ENCODE measurements at regions not wholly inside any gene's neighbourhood (a gene's known extent, or its start where the extent isn't known, plus 50 kb on each side); places are given as distances from the start of the nearest gene placed in this dataset.

GRCh38 chr2:126822921-126823320 is 75.8 kb upstream of the TEX51 start:
- no peak for TF ChIP-seq Cebpa-rat (IDR thresholded peaks at IDR 0.05)
- H3K9me3 ChIP-seq = no peaks in the 10 kb centered on the region
- no peak overlapping the region for H3K4me2 ChIP-seq
- H4K20me1 ChIP-seq = no peaks in the 10 kb centered on the region
- H3K4me3 ChIP-seq = no peak overlapping the region
- peaks cover 5% of the 10 kb centered on the region; the same call in 1 of the 2 replicates for H3K4me1 ChIP-seq
- 0 out of 2 replicates have a peak, but pooled peaks cover 3% of the 10 kb centered on the region for H3K27me3 ChIP-seq
- H3K36me3 ChIP-seq = no peaks in the 10 kb centered on the region
- no peak overlapping the region for H3K9ac ChIP-seq
- H3K27ac ChIP-seq = no peak overlapping the region

GRCh38 chr2:126823951-126824350 is 74.7 kb upstream of the TEX51 start:
- no peak for TF ChIP-seq Cebpa-rat (IDR thresholded peaks at IDR 0.05)
- Histone ChIP-seq H4K20me1 (no peaks in the 10 kb centered on the region), H3K9ac (no peak overlapping the region), H3K4me3 (no peak overlapping the region), H3K9me3 (no peaks in the 10 kb centered on the region), H3K27ac (no peak overlapping the region), H3K36me3 (no peaks in the 10 kb centered on the region), H3K27me3 (0 out of 2 replicates have a peak, but pooled peaks cover 3% of the 10 kb centered on the region), H3K4me2 (no peak overlapping the region), H3K4me1 (peaks cover 5% of the 10 kb centered on the region; the same call in 1 of the 2 replicates)

GRCh38 chr2:126824663-126825062 is 74.0 kb upstream of the TEX51 start:
- Histone ChIP-seq H3K9ac (no peak overlapping the region), H3K9me3 (no peaks in the 10 kb centered on the region), H3K27me3 (0 out of 2 replicates have a peak, but pooled peaks cover 3% of the 10 kb centered on the region), H3K27ac (no peak overlapping the region), H3K4me2 (no peak overlapping the region), H3K4me1 (peaks cover 5% of the 10 kb centered on the region; the same call in 1 of the 2 replicates), H3K36me3 (no peaks in the 10 kb centered on the region), H4K20me1 (no peaks in the 10 kb centered on the region), H3K4me3 (no peak overlapping the region)
- no peak for TF ChIP-seq Cebpa-rat (IDR thresholded peaks at IDR 0.05)

GRCh38 chr2:126825316-126825715 is 73.4 kb upstream of the TEX51 start:
- H4K20me1 ChIP-seq = no peaks in the 10 kb centered on the region
- H3K27me3 ChIP-seq = 0 out of 2 replicates have a peak, but pooled peaks cover 3% of the 10 kb centered on the region
- H3K9ac ChIP-seq = no peak overlapping the region
- H3K4me1 ChIP-seq = peaks cover 5% of the 10 kb centered on the region; the same call in 1 of the 2 replicates
- H3K27ac ChIP-seq = no peak overlapping the region
- H3K9me3 ChIP-seq = no peaks in the 10 kb centered on the region
- no peak for TF ChIP-seq Cebpa-rat (IDR thresholded peaks at IDR 0.05)
- no peak overlapping the region for H3K4me3 ChIP-seq
- H3K4me2 ChIP-seq = no peak overlapping the region
- H3K36me3 ChIP-seq = no peaks in the 10 kb centered on the region

GRCh38 chr2:126826491-126826890 is 72.2 kb upstream of the TEX51 start:
- Histone ChIP-seq H3K4me3 (no peak overlapping the region), H3K9ac (no peak overlapping the region), H4K20me1 (no peaks in the 10 kb centered on the region), H3K4me2 (no peak overlapping the region), H3K4me1 (peaks cover 3% of the 10 kb centered on the region; the same call in 1 of the 2 replicates), H3K9me3 (no peaks in the 10 kb centered on the region), H3K27me3 (0 out of 2 replicates have a peak, but pooled peaks cover 3% of the 10 kb centered on the region), H3K27ac (no peak overlapping the region), H3K36me3 (no peaks in the 10 kb centered on the region)
- no peak for TF ChIP-seq Cebpa-rat (IDR thresholded peaks at IDR 0.05)

- 0 out of 2 replicates have a peak, but pooled peaks cover 5% of the 10 kb centered on the region for H3K4me1 ChIP-seq
- H3K27ac ChIP-seq = no peak overlapping the region
- H3K4me3 ChIP-seq = no peak overlapping the region
- no peaks in the 10 kb centered on the region for H3K9me3 ChIP-seq
- H4K20me1 ChIP-seq = no peaks in the 10 kb centered on the region
- H3K36me3 ChIP-seq = no peaks in the 10 kb centered on the region
- no peak for TF ChIP-seq Cebpa-rat (IDR thresholded peaks at IDR 0.05)
- no peak overlapping the region for H3K9ac ChIP-seq
- H3K27me3 ChIP-seq = 0 out of 2 replicates have a peak, but pooled peaks cover 3% of the 10 kb centered on the region
- no peak overlapping the region for H3K4me2 ChIP-seq
Measured at GRCh38 chr2:126827371-126827770, 71.3 kb upstream of the TEX51 start.

- no peak overlapping the region for H3K9ac ChIP-seq
- H4K20me1 ChIP-seq = no peaks in the 10 kb centered on the region
- no peak overlapping the region for H3K4me2 ChIP-seq
- H3K27me3 ChIP-seq = 0 out of 2 replicates have a peak, but pooled peaks cover 3% of the 10 kb centered on the region
- no peaks in the 10 kb centered on the region for H3K36me3 ChIP-seq
- 0 out of 2 replicates have a peak, but pooled peaks cover 5% of the 10 kb centered on the region for H3K4me1 ChIP-seq
- no peak overlapping the region for H3K4me3 ChIP-seq
- no peak for TF ChIP-seq Cebpa-rat (IDR thresholded peaks at IDR 0.05)
- H3K27ac ChIP-seq = no peak overlapping the region
- no peaks in the 10 kb centered on the region for H3K9me3 ChIP-seq
Measured at GRCh38 chr2:126828051-126828450, 70.6 kb upstream of the TEX51 start.

- no peak overlapping the region for H3K9ac ChIP-seq
- no peak for TF ChIP-seq Cebpa-rat (IDR thresholded peaks at IDR 0.05)
- H4K20me1 ChIP-seq = no peaks in the 10 kb centered on the region
- H3K4me2 ChIP-seq = no peak overlapping the region
- H3K4me3 ChIP-seq = no peak overlapping the region
- no peaks in the 10 kb centered on the region for H3K9me3 ChIP-seq
- 0 out of 2 replicates have a peak, but pooled peaks cover 5% of the 10 kb centered on the region for H3K4me1 ChIP-seq
- H3K27ac ChIP-seq = no peak overlapping the region
- H3K36me3 ChIP-seq = no peaks in the 10 kb centered on the region
- 0 out of 2 replicates have a peak, but pooled peaks cover 3% of the 10 kb centered on the region for H3K27me3 ChIP-seq
Measured at GRCh38 chr2:126828491-126828890, 70.2 kb upstream of the TEX51 start.

- 0 out of 2 replicates have a peak, but pooled peaks cover 10% of the 10 kb centered on the region for H3K4me1 ChIP-seq
- H3K9ac ChIP-seq = no peak overlapping the region
- H3K36me3 ChIP-seq = no peaks in the 10 kb centered on the region
- no peak overlapping the region for H3K27ac ChIP-seq
- no peaks in the 10 kb centered on the region for H3K9me3 ChIP-seq
- H3K4me3 ChIP-seq = no peak overlapping the region
- no peaks in the 10 kb centered on the region for H4K20me1 ChIP-seq
- no peak for TF ChIP-seq Cebpa-rat (IDR thresholded peaks at IDR 0.05)
- 0 out of 2 replicates have a peak, but pooled peaks cover 3% of the 10 kb centered on the region for H3K27me3 ChIP-seq
- 0 out of 2 replicates have a peak overlapping the region, but pooled peaks have one; percentile 1 for H3K4me2 ChIP-seq
Measured at GRCh38 chr2:126831234-126832005, 67.3 kb upstream of the TEX51 start.

GRCh38 chr2:126832014-126832413 is 66.7 kb upstream of the TEX51 start:
- no peak overlapping the region for H3K4me3 ChIP-seq

More at GRCh38 chr2:126832014-126832413, 66.7 kb upstream of the TEX51 start:
- no peaks in the 10 kb centered on the region for H3K9me3 ChIP-seq
- H4K20me1 ChIP-seq = no peaks in the 10 kb centered on the region
- H3K4me2 ChIP-seq = 0 out of 2 replicates have a peak overlapping the region, but pooled peaks have one; percentile 1
- no peak overlapping the region for H3K9ac ChIP-seq
- H3K27me3 ChIP-seq = 0 out of 2 replicates have a peak, but pooled peaks cover 3% of the 10 kb centered on the region
- H3K4me1 ChIP-seq = 0 out of 2 replicates have a peak, but pooled peaks cover 10% of the 10 kb centered on the region
- TF ChIP-seq Cebpa-rat (IDR thresholded peaks at IDR 0.05) = no peak
- H3K36me3 ChIP-seq = no peaks in the 10 kb centered on the region
- no peak overlapping the region for H3K27ac ChIP-seq
